Small intestine (tissue), 7 donors: ENCODE measurements at regions not wholly inside any gene's neighbourhood (a gene's known extent, or its start where the extent isn't known, plus 50 kb on each side); places are given as distances from the start of the nearest gene placed in this dataset.

Experiments used
- DNase-seq, 2 donors: peaks; one replicate each; pipeline versions ENCODE4 v3.0.0 to v3.0.0-alpha.2; 2013
- FAIRE-seq: peaks from 2 replicates; lab custom pipeline; 2012; peaks lifted over from hg19 to GRCh38; lab: Jason Lieb, UNC
- H3K27ac ChIP-seq, 3 donors: one replicate each; pipeline ENCODE4 v1.5.1; 2013; ENCODE audit warnings: low read length in 2 of 3, mild to moderate bottlenecking in 2 of 3, control low read depth in 1 of 3, inconsistent platforms in 1 of 3, low read depth in 1 of 3, moderate library complexity in 1 of 3
- H3K27me3 ChIP-seq, 3 donors: one replicate each; pipeline ENCODE4 v1.6.1; 2013; ENCODE audit warnings: low read length in 3 of 3, inconsistent platforms in 1 of 3; ENCODE audit not compliant: control insufficient read depth in 3 of 3, insufficient read depth in 3 of 3
- H3K36me3 ChIP-seq, 3 donors: one replicate each; pipeline ENCODE4 v1.6.1; 2013; ENCODE audit warnings: low read length in 3 of 3, inconsistent platforms in 1 of 3, low read depth in 1 of 3, mild to moderate bottlenecking in 1 of 3, moderate library complexity in 1 of 3; ENCODE audit not compliant: control insufficient read depth in 3 of 3, insufficient read depth in 2 of 3
- H3K4me1 ChIP-seq, 3 donors: one replicate each; pipeline ENCODE4 v1.6.1; 2013; ENCODE audit warnings: low read length in 2 of 3, inconsistent platforms in 1 of 3, low read depth in 1 of 3, mild to moderate bottlenecking in 1 of 3, moderate library complexity in 1 of 3; ENCODE audit not compliant: control insufficient read depth in 3 of 3, insufficient read depth in 2 of 3
- H3K4me3 ChIP-seq, 3 donors: one replicate each; pipeline ENCODE4 v1.5.1; 2013; ENCODE audit warnings: low read length in 3 of 3, control low read depth in 1 of 3, inconsistent platforms in 1 of 3, low read depth in 1 of 3, mild to moderate bottlenecking in 1 of 3, moderate library complexity in 1 of 3
- H3K9me3 ChIP-seq, 2 donors: one replicate each; pipeline ENCODE4 v1.6.1; 2013; ENCODE audit warnings: low read depth in 1 of 2, low read length in 1 of 2; ENCODE audit not compliant: control insufficient read depth in 2 of 2, insufficient read depth in 1 of 2
- WGBS, 3 donors: extraction: QIAGEN DNeasy Blood & Tissue Kit; methylation state at CpG; one replicate each; pipeline ENCODE4 v1.1.7; 2013; 5-methylcytosine and 5-hydroxymethylcytosine counted together
- donor health status: healthy with polysubstance abuse.
- donor health status: control.
- donor health status: control.
- donor health status: Bipolar disorder and iron deficiency.
- donor health status: healthy.

DNA sequence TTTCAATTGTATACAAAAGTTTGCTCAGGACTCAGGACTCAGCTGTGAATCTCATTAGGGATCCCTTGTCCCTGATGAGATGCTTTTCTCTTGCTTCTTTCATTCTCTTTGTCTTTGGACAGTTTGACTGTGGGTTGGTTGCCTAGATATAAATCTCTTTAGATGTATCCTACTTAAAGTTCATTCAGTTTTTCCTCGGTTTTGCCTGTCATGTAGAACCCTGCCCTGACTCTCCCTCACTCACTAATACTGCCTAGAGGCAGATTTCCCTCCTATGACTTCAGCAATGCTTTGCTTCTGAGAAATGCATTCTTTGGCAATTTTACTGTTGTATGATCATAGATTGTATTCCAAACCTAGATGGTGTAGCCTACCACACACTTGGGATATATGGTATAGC lies 421.4 kb upstream of the TCF4 start:
- 60 to 66% (median 63%) methylated on average over 1 of the region's 1 CpG for WGBS, 3 donors
- Histone ChIP-seq H3K27ac (no peak overlapping the region), H3K4me1 (no peaks in the 10 kb centered on the region), H3K36me3 (no peaks in the 10 kb centered on the region), H3K9me3 (no peaks in the 10 kb centered on the region), H3K4me3 (no peak overlapping the region), H3K27me3 (no peaks in the 10 kb centered on the region)
- FAIRE-seq (no peak), DNase-seq (no peak)

- FAIRE-seq (no peak), DNase-seq (no peak)
- Histone ChIP-seq H3K36me3 (no peaks in the 10 kb centered on the region), H3K27ac (no peak overlapping the region), H3K4me1 (no peaks in the 10 kb centered on the region), H3K9me3 (no peaks in the 10 kb centered on the region), H3K27me3 (no peaks in the 10 kb centered on the region), H3K4me3 (no peak overlapping the region)
- 43 to 68% (median 63%) methylated on average over 5 of the region's 5 CpGs for WGBS, 3 donors
Measured at GRCh38 chr18:56003720-56004088, 415.7 kb upstream of the TCF4 start.

- no peaks in the 10 kb centered on the region for H3K36me3 ChIP-seq
- H3K9me3 ChIP-seq: no peaks in the 10 kb centered on the region
- no peaks in the 10 kb centered on the region for H3K27me3 ChIP-seq
- H3K27ac ChIP-seq: no peak overlapping the region
- no peak overlapping the region for H3K4me3 ChIP-seq
- H3K4me1 ChIP-seq: no peaks in the 10 kb centered on the region
- no peak for DNase-seq
- no peak for FAIRE-seq
- WGBS, 3 donors: 44 to 58% (median 45%) methylated on average over 1 of the region's 1 CpG
Measured at GRCh38 chr18:56003009-56003719, 415.2 kb upstream of the TCF4 start.

DNA sequence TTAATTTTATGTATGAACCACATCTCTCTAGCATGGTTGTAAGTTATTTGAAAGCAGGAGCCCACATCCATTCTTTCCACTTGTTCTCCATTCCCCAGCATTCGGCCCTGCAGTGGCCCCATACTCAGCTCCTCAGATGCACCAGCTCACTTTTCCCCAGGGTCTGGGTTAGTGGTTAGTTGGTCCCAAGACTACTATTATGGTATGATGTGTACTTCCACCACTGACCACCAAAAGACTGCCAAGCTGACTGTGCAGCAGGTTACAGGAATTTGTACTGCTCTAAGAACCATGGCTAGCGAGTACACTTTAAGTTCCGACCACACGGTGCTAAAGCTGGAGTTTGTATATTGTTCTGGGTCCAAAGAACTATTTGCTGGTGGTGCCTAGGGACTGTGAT lies 413.6 kb upstream of the TCF4 start:
- 77 to 87% (median 83%) methylated on average over 4 of the region's 4 CpGs for WGBS, 3 donors
- Histone ChIP-seq H3K27ac (no peak overlapping the region), H3K9me3 (no peaks in the 10 kb centered on the region), H3K4me1 (peaks cover 0 to 2% (median 0%) of the 10 kb centered on the region in 3 donors), H3K27me3 (no peaks in the 10 kb centered on the region), H3K36me3 (no peaks in the 10 kb centered on the region), H3K4me3 (no peak overlapping the region)
- FAIRE-seq (no peak), DNase-seq (no peak)

DNA sequence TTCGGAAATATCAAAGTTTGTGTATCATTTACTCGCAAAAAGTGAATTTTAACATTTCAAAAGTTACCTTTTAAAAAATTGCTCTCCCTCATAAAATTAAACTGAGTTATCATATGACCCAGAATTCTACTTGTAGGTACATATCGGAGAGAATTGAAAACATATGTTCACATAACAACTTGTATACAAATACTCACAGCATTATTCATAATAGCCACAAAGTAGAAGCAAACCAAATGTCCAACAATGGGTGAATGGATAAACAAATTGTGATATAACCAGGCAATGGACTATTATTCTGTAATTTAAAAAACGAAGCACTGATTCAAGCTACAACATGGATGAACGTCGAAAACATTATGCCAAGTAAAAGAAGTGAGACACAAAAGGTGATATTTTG lies 412.0 kb upstream of the TCF4 start:
- Histone ChIP-seq H3K27ac (no peak overlapping the region), H3K4me3 (no peak overlapping the region), H3K27me3 (no peaks in the 10 kb centered on the region), H3K4me1 (peaks cover 0 to 2% (median 0%) of the 10 kb centered on the region in 3 donors), H3K36me3 (no peaks in the 10 kb centered on the region), H3K9me3 (no peaks in the 10 kb centered on the region)
- 84 to 89% (median 86%) methylated on average over 6 of the region's 6 CpGs for WGBS, 3 donors
- DNase-seq (no peak), FAIRE-seq (no peak)

- WGBS, 3 donors: 70 to 85% (median 81%) methylated on average over 2 of the region's 2 CpGs
- H3K4me1 ChIP-seq: peaks cover 0 to 2% (median 0%) of the 10 kb centered on the region in 3 donors
- no peaks in the 10 kb centered on the region for H3K9me3 ChIP-seq
- H3K27me3 ChIP-seq: no peaks in the 10 kb centered on the region
- FAIRE-seq: no peak
- no peak overlapping the region for H3K27ac ChIP-seq
- H3K4me3 ChIP-seq: no peak overlapping the region
- DNase-seq: no peak
- H3K36me3 ChIP-seq: no peaks in the 10 kb centered on the region
Measured at GRCh38 chr18:55999641-56000040, 411.6 kb upstream of the TCF4 start.

GRCh38 chr18:55998801-55999385 lies 410.9 kb upstream of the TCF4 start:
- Histone ChIP-seq H3K36me3 (no peaks in the 10 kb centered on the region), H3K27ac (no peak overlapping the region), H3K4me3 (no peak overlapping the region), H3K27me3 (no peaks in the 10 kb centered on the region), H3K9me3 (no peaks in the 10 kb centered on the region), H3K4me1 (peaks cover 0 to 2% (median 0%) of the 10 kb centered on the region in 3 donors)
- DNase-seq: no peak
- WGBS, 3 donors: 82 to 94% (median 84%) methylated on average over 4 of the region's 4 CpGs
- no peak for FAIRE-seq

DNA sequence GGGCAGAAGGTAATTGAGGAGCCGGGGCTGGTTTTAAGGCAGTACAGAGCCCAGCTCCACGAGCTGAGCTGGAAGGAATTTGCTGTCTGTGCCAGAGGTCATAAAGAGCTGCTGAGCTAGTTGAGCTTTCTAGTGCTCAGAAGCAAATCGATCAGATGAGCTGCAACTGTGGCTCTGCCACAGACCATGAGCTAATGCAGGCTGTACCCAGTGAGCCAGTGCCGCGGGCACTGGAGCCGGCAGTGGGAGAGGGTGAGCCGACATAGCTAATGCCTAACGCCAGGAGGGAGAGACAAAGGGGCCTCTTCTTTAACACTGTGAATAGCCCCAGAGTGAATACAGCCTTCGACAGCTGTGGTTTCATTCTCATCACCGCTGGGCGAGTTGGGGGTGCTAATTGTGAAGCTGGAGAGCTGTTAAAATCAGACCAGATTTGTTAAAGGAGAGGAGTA lies 410.1 kb upstream of the TCF4 start:
- 51 to 56% (median 54%) methylated on average over 11 of the region's 11 CpGs for WGBS, 3 donors
- Histone ChIP-seq H3K4me3 (peak overlapping the region in 1 of 3 donors; percentile 14), H3K27ac (peak overlapping the region in 2 of 3 donors; percentile 11 to 36), H3K36me3 (no peaks in the 10 kb centered on the region), H3K4me1 (peaks cover 0 to 2% (median 0%) of the 10 kb centered on the region in 3 donors), H3K27me3 (no peaks in the 10 kb centered on the region), H3K9me3 (no peaks in the 10 kb centered on the region)
- DNase-seq: no peak
- FAIRE-seq: no peak
